CD4-positive, alpha-beta T cell (primary cell): ENCODE measurements at regions not wholly inside any gene's neighbourhood (a gene's known extent, or its start where the extent isn't known, plus 50 kb on each side); places are given as distances from the start of the nearest gene placed in this dataset.
"Not testable (repeated sequence)": the region's sequence is repeated elsewhere in the genome, so short reads cannot be mapped to it uniquely, and the experiment has no call there.

Source experiments
- ATAC-seq: fragments of 200-7000 bp; cut with Tn5 transposase; one replicate; pipeline ENCODE4 v1.10.0; 2022; ENCODE audit warnings: mild to moderate bottlenecking; ENCODE audit not compliant: poor library complexity
- CTCF ChIA-PET: fragments of 350-600 bp; sonication (Branson Sonifier 250); formaldehyde crosslinking; loops from one replicate; lab custom pipeline; 2021; ENCODE audit warnings: antibody characterized with exemption, inconsistent platforms; lab: Charles Lee
- POLR2A ChIA-PET: fragments of 350-600 bp; sonication (Branson Sonifier 250); formaldehyde crosslinking; loops from one replicate; lab custom pipeline; 2021; ENCODE audit warnings: antibody characterized with exemption, inconsistent platforms; lab: Charles Lee
- DNase-seq, 14 experiments: peaks; one replicate each; pipeline ENCODE4 v3.0.0-alpha.2; 2013 to 2020; ENCODE audit warnings: mixed read lengths in 2 of 14
- H3K27ac ChIP-seq, 2 donors: one replicate each; pipeline versions ENCODE4 v1.5.1 to v1.7.0; 2013; ENCODE audit warnings: low read length in 2 of 2, low read depth in 1 of 2, mild to moderate bottlenecking in 1 of 2
- H3K27me3 ChIP-seq, 2 experiments: 1 replicate in 1 of 2; 2 replicates in 1 of 2; pipeline versions ENCODE4 v1.6.1 to v1.7.0; 2013; ENCODE audit warnings: low read length in 2 of 2, control low read depth in 1 of 2, mild to moderate bottlenecking in 1 of 2, moderate library complexity in 1 of 2; ENCODE audit not compliant: insufficient read depth in 2 of 2, control insufficient read depth in 1 of 2
- H3K36me3 ChIP-seq: one replicate; pipeline ENCODE4 v1.6.1; 2013; ENCODE audit warnings: low read length, control low read depth; ENCODE audit not compliant: insufficient read depth
- H3K4me1 ChIP-seq: one replicate; pipeline ENCODE4 v1.6.1; 2013; ENCODE audit warnings: low read length, control low read depth; ENCODE audit not compliant: insufficient read depth
- H3K4me3 ChIP-seq: one replicate; pipeline ENCODE4 v1.5.1; 2013; ENCODE audit warnings: mild to moderate bottlenecking, low read length, moderate library complexity
- H3K9me3 ChIP-seq, 2 experiments: 1 replicate in 1 of 2; 2 replicates in 1 of 2; pipeline versions ENCODE4 v1.6.1 to v1.7.0; 2013; ENCODE audit warnings: low read length in 2 of 2, mild to moderate bottlenecking in 2 of 2, control low read depth in 1 of 2, moderate library complexity in 1 of 2; ENCODE audit not compliant: control insufficient read depth in 1 of 2, insufficient read depth in 1 of 2
- H3K27ac Mint-ChIP-seq: one replicate; pipeline ENCODE4 v1.8.0; 2020; ENCODE audit warnings: mixed read lengths
- H3K27me3 Mint-ChIP-seq: one replicate; pipeline ENCODE4 v1.8.0; 2021; ENCODE audit warnings: mixed read lengths
- H3K36me3 Mint-ChIP-seq: one replicate; pipeline ENCODE4 v1.8.0; 2021; ENCODE audit warnings: low read depth, mixed read lengths
- H3K4me1 Mint-ChIP-seq: one replicate; pipeline ENCODE4 v1.8.0; 2021; ENCODE audit warnings: low read depth, mixed read lengths
- H3K4me3 Mint-ChIP-seq: one replicate; pipeline ENCODE4 v1.8.0; 2020; ENCODE audit warnings: mild to moderate bottlenecking, mixed read lengths
- H3K9me3 Mint-ChIP-seq: one replicate; pipeline ENCODE4 v1.8.0; 2020; ENCODE audit warnings: mixed read lengths
- CTCF ChIP-seq: fragments of 200-600 bp; IDR thresholded peaks from one replicate; pipeline ENCODE4 v1.8.0; 2022; ENCODE audit warnings: antibody characterized with exemption, mild to moderate bottlenecking
- intact Hi-C, 2 experiments: fragments of 100-400 bp; cut with DNase I in 1 of 2; cut with micrococcal nuclease in 1 of 2; formaldehyde crosslinking; loops; one replicate each; pipeline versions ENCODE4 v1.15.1 to v1.9.0; 2023 to 2025; cut with DNase I, micrococcal nuclease

- DNase-seq: no peak
- intact Hi-C loops: no loop called here
- Mint-ChIP-seq H3K9me3 (peaks cover 15% of the 10 kb centered on the region), H3K36me3 (no peaks in the 10 kb centered on the region), H3K4me1 (no peaks in the 10 kb centered on the region), H3K27me3 (no peaks in the 10 kb centered on the region), H3K4me3 (no peak overlapping the region), H3K27ac (no peak overlapping the region)
- H3K27ac ChIP-seq: no peak overlapping the region
- ATAC-seq: no peak
- ChIA-PET POLR2A (no interaction called here), CTCF (no interaction called here)
- no peaks in the 10 kb centered on the region for H3K27me3 ChIP-seq
- no peak for TF ChIP-seq CTCF
- H3K4me3 ChIP-seq: no peak overlapping the region
- H3K4me1 ChIP-seq: no peaks in the 10 kb centered on the region
- no peaks in the 10 kb centered on the region for H3K36me3 ChIP-seq
- H3K9me3 ChIP-seq: peaks cover 0 to 4% of the 10 kb centered on the region in 2 experiments
Observed at GRCh38 chr18:41059126-41059415, 896.0 kb upstream of the PIK3C3 start.

GRCh38 chr18:41058351-41059125 is 896.5 kb upstream of the PIK3C3 start:
- Mint-ChIP-seq H3K4me3 (no peak overlapping the region), H3K27ac (no peak overlapping the region), H3K36me3 (no peaks in the 10 kb centered on the region), H3K4me1 (no peaks in the 10 kb centered on the region), H3K9me3 (peaks cover 17% of the 10 kb centered on the region), H3K27me3 (no peaks in the 10 kb centered on the region)
- Histone ChIP-seq H3K27ac (no peak overlapping the region), H3K27me3 (no peaks in the 10 kb centered on the region), H3K9me3 (peaks cover 0 to 4% of the 10 kb centered on the region in 2 experiments), H3K4me3 (no peak overlapping the region), H3K4me1 (no peaks in the 10 kb centered on the region), H3K36me3 (no peaks in the 10 kb centered on the region)
- POLR2A ChIA-PET: no interaction called here
- intact Hi-C loops: no loop called here
- ATAC-seq: no peak
- DNase-seq: no peak
- TF ChIP-seq CTCF: no peak
- CTCF ChIA-PET: no interaction called here

GRCh38 chr18:41052625-41053024 is 902.4 kb upstream of the PIK3C3 start:
- ATAC-seq: no peak
- no peak overlapping the region for H3K27ac Mint-ChIP-seq
- POLR2A ChIA-PET: no interaction called here

GRCh38 chr18:41046250-41046649 is 908.8 kb upstream of the PIK3C3 start:
- H3K4me3 ChIP-seq, H3K27ac Mint-ChIP-seq, H3K4me1 ChIP-seq, H3K9me3 ChIP-seq, CTCF ChIA-PET, H3K27ac ChIP-seq, ATAC-seq, H3K27me3 Mint-ChIP-seq, H3K9me3 Mint-ChIP-seq, H3K27me3 ChIP-seq, H3K36me3 Mint-ChIP-seq, H3K36me3 ChIP-seq, H3K4me1 Mint-ChIP-seq, POLR2A ChIA-PET, H3K4me3 Mint-ChIP-seq, intact Hi-C loops, DNase-seq: not testable (repeated sequence)

More at GRCh38 chr18:41052625-41053024, 902.4 kb upstream of the PIK3C3 start:
- Histone ChIP-seq H3K9me3 (peaks cover 0 to 7% of the 10 kb centered on the region in 2 experiments), H3K36me3 (no peaks in the 10 kb centered on the region), H3K27ac (no peak overlapping the region), H3K27me3 (no peaks in the 10 kb centered on the region), H3K4me3 (no peak overlapping the region), H3K4me1 (no peaks in the 10 kb centered on the region)
- Mint-ChIP-seq H3K27me3 (no peaks in the 10 kb centered on the region), H3K4me3 (no peak overlapping the region), H3K4me1 (no peaks in the 10 kb centered on the region), H3K9me3 (peaks cover 22% of the 10 kb centered on the region), H3K36me3 (no peaks in the 10 kb centered on the region)
- no peak for DNase-seq
- intact Hi-C loops: no loop called here
- CTCF ChIA-PET: no interaction called here
- TF ChIP-seq CTCF: no peak
